ENCODE measurements at regions not wholly inside any gene's neighbourhood (a gene's known extent, or its start where the extent isn't known, plus 50 kb on each side); places are given as distances from the start of the nearest gene placed in this dataset.

GRCh38 chr20:33915726-33916331 is 77.9 kb upstream of the RALY start (continued):
- TF ChIP-seq MYNN (CRISPR knock-in tag; IDR thresholded peaks at IDR 0.05; ENCODE audit: low read depth) (0 out of 2 replicates have a peak, but pooled peaks have one; percentile 87), NPAS2 (CRISPR knock-in tag; IDR thresholded peaks at IDR 0.05; ENCODE audit: borderline replicate concordance) (no peak), ZNF274 (CRISPR knock-in tag; IDR thresholded peaks at IDR 0.05) (peak; percentile 35; the same call in 1 of the 2 replicates), HMG20A (CRISPR knock-in tag; IDR thresholded peaks at IDR 0.05; ENCODE audit: borderline replicate concordance) (0 out of 2 replicates have a peak, but pooled peaks have one; percentile 20), CBX5 (CRISPR knock-in tag; IDR thresholded peaks at IDR 0.05; ENCODE audit: borderline replicate concordance) (peak; percentile 38; the same call in 1 of the 2 replicates), GATAD2A (CRISPR knock-in tag; IDR thresholded peaks at IDR 0.05) (peak; percentile 31; the same call in 1 of the 2 replicates), ZNF331 (CRISPR knock-in tag; IDR thresholded peaks at IDR 0.05) (peak; percentile 56; the same call in 1 of the 2 replicates), FOXC1 (CRISPR knock-in tag; IDR thresholded peaks at IDR 0.05; ENCODE audit: borderline replicate concordance) (0 out of 2 replicates have a peak, but pooled peaks have one; percentile 47), HDAC1 (CRISPR knock-in tag; IDR thresholded peaks at IDR 0.05) (0 out of 2 replicates have a peak, but pooled peaks have one; percentile 42), IKZF1 (IDR thresholded peaks at IDR 0.05) (no peak), PBX3 (CRISPR knock-in tag; IDR thresholded peaks at IDR 0.05; ENCODE audit: borderline replicate concordance) (no peak), NRL (CRISPR knock-in tag; IDR thresholded peaks at IDR 0.05; ENCODE audit: borderline replicate concordance) (peak; percentile 39; the same call in 1 of the 2 replicates), ZBTB7A (CRISPR knock-in tag; IDR thresholded peaks at IDR 0.05) (peak; percentile 89), AHR (CRISPR knock-in tag; IDR thresholded peaks at IDR 0.05) (0 out of 2 replicates have a peak, but pooled peaks have one; percentile 61), ZNF160 (CRISPR knock-in tag; IDR thresholded peaks at IDR 0.05) (no peak), ADNP (CRISPR knock-in tag; IDR thresholded peaks at IDR 0.05) (peak; percentile 95), ZNF614 (CRISPR knock-in tag; IDR thresholded peaks at IDR 0.05; ENCODE audit: borderline replicate concordance) (peak; percentile 58; the same call in 1 of the 2 replicates), NFKB2 (CRISPR knock-in tag; IDR thresholded peaks at IDR 0.05; ENCODE audit: borderline replicate concordance) (peak; percentile 64; the same call in 1 of the 2 replicates), ZNF709 (CRISPR knock-in tag; IDR thresholded peaks at IDR 0.05) (no peak), ZNF782 (CRISPR knock-in tag; IDR thresholded peaks at IDR 0.05; ENCODE audit: borderline replicate concordance) (peak; percentile 70; the same call in 1 of the 2 replicates), POLR2AphosphoS2 (IDR thresholded peaks at IDR 0.05; ENCODE audit: low read depth, low read length) (no peak), IRF2 (CRISPR knock-in tag; IDR thresholded peaks at IDR 0.05) (peak; percentile 47; the same call in 1 of the 2 replicates), ZNF691 (CRISPR knock-in tag; IDR thresholded peaks at IDR 0.05; ENCODE audit: borderline replicate concordance, low read depth) (peak; percentile 56; the same call in 1 of the 2 replicates), KDM1A (CRISPR knock-in tag; IDR thresholded peaks at IDR 0.05) (peak; percentile 96), KDM2A (CRISPR knock-in tag; IDR thresholded peaks at IDR 0.05; ENCODE audit: borderline replicate concordance, low read depth) (peak; percentile 51; the same call in 1 of the 2 replicates), RARA (CRISPR knock-in tag; IDR thresholded peaks at IDR 0.05) (0 out of 2 replicates have a peak, but pooled peaks have one; percentile 20), ZMYM3 (CRISPR knock-in tag; IDR thresholded peaks at IDR 0.05) (peak; percentile 98)
- TF ChIP-seq, protein P1, sequence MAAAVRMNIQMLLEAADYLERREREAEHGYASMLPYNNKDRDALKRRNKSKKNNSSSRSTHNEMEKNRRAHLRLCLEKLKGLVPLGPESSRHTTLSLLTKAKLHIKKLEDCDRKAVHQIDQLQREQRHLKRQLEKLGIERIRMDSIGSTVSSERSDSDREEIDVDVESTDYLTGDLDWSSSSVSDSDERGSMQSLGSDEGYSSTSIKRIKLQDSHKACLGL (CRISPR knock-in tag; IDR thresholded peaks at IDR 0.05): 0 out of 2 replicates have a peak, but pooled peaks have one; percentile 48
